CD4-positive, alpha-beta T cell (primary cell): ENCODE measurements at regions not wholly inside any gene's neighbourhood (a gene's known extent, or its start where the extent isn't known, plus 50 kb on each side); places are given as distances from the start of the nearest gene placed in this dataset.

Experiments
- ATAC-seq: fragments of 200-7000 bp; cut with Tn5 transposase; one replicate; pipeline ENCODE4 v1.10.0; 2022; ENCODE audit warnings: mild to moderate bottlenecking; ENCODE audit not compliant: poor library complexity
- CTCF ChIA-PET: fragments of 350-600 bp; sonication (Branson Sonifier 250); formaldehyde crosslinking; loops from one replicate; lab custom pipeline; 2021; ENCODE audit warnings: antibody characterized with exemption, inconsistent platforms; lab: Charles Lee
- POLR2A ChIA-PET: fragments of 350-600 bp; sonication (Branson Sonifier 250); formaldehyde crosslinking; loops from one replicate; lab custom pipeline; 2021; ENCODE audit warnings: antibody characterized with exemption, inconsistent platforms; lab: Charles Lee
- DNase-seq, 14 experiments: peaks; one replicate each; pipeline ENCODE4 v3.0.0-alpha.2; 2013 to 2020; ENCODE audit warnings: mixed read lengths in 2 of 14
- H3K27ac ChIP-seq, 2 donors: one replicate each; pipeline versions ENCODE4 v1.5.1 to v1.7.0; 2013; ENCODE audit warnings: low read length in 2 of 2, low read depth in 1 of 2, mild to moderate bottlenecking in 1 of 2
- H3K27me3 ChIP-seq, 2 experiments: 1 replicate in 1 of 2; 2 replicates in 1 of 2; pipeline versions ENCODE4 v1.6.1 to v1.7.0; 2013; ENCODE audit warnings: low read length in 2 of 2, control low read depth in 1 of 2, mild to moderate bottlenecking in 1 of 2, moderate library complexity in 1 of 2; ENCODE audit not compliant: insufficient read depth in 2 of 2, control insufficient read depth in 1 of 2
- H3K36me3 ChIP-seq: one replicate; pipeline ENCODE4 v1.6.1; 2013; ENCODE audit warnings: low read length, control low read depth; ENCODE audit not compliant: insufficient read depth
- H3K4me1 ChIP-seq: one replicate; pipeline ENCODE4 v1.6.1; 2013; ENCODE audit warnings: low read length, control low read depth; ENCODE audit not compliant: insufficient read depth
- H3K4me3 ChIP-seq: one replicate; pipeline ENCODE4 v1.5.1; 2013; ENCODE audit warnings: mild to moderate bottlenecking, low read length, moderate library complexity
- H3K9me3 ChIP-seq, 2 experiments: 1 replicate in 1 of 2; 2 replicates in 1 of 2; pipeline versions ENCODE4 v1.6.1 to v1.7.0; 2013; ENCODE audit warnings: low read length in 2 of 2, mild to moderate bottlenecking in 2 of 2, control low read depth in 1 of 2, moderate library complexity in 1 of 2; ENCODE audit not compliant: control insufficient read depth in 1 of 2, insufficient read depth in 1 of 2
- H3K27ac Mint-ChIP-seq: one replicate; pipeline ENCODE4 v1.8.0; 2020; ENCODE audit warnings: mixed read lengths
- H3K27me3 Mint-ChIP-seq: one replicate; pipeline ENCODE4 v1.8.0; 2021; ENCODE audit warnings: mixed read lengths
- H3K36me3 Mint-ChIP-seq: one replicate; pipeline ENCODE4 v1.8.0; 2021; ENCODE audit warnings: low read depth, mixed read lengths
- H3K4me1 Mint-ChIP-seq: one replicate; pipeline ENCODE4 v1.8.0; 2021; ENCODE audit warnings: low read depth, mixed read lengths
- H3K4me3 Mint-ChIP-seq: one replicate; pipeline ENCODE4 v1.8.0; 2020; ENCODE audit warnings: mild to moderate bottlenecking, mixed read lengths
- H3K9me3 Mint-ChIP-seq: one replicate; pipeline ENCODE4 v1.8.0; 2020; ENCODE audit warnings: mixed read lengths
- intact Hi-C, 2 experiments: fragments of 100-400 bp; cut with DNase I in 1 of 2; cut with micrococcal nuclease in 1 of 2; formaldehyde crosslinking; loops; one replicate each; pipeline versions ENCODE4 v1.15.1 to v1.9.0; 2023 to 2025; cut with DNase I, micrococcal nuclease
- TF ChIP-seq, protein P1 (sequence below): fragments of 200-600 bp; IDR thresholded peaks from one replicate; pipeline ENCODE4 v1.8.0; 2022; ENCODE audit warnings: antibody characterized with exemption, mild to moderate bottlenecking

DNA sequence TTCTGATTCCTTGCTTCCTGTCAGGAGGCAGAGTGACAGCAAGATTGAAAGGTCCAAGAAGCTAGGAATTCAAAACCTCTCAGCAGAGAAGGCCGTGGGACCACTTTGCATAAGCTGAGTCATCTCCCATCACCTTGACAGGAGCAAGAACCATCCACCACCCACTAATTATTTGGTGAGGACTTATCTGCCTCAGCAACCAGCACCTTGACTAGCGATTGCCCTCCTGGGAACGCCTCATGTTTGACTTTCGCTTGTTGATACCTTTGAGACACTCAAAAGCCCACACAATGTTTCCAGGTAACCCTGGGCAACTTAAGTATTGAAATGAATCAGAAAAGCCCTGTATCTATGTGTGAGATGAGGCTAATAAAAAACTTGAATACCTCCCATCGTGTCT lies 233.5 kb upstream of the GYPA start:
- Mint-ChIP-seq H3K36me3 (no peaks in the 10 kb centered on the region), H3K27me3 (no peaks in the 10 kb centered on the region), H3K9me3 (no peaks in the 10 kb centered on the region), H3K4me3 (no peak overlapping the region), H3K4me1 (no peaks in the 10 kb centered on the region), H3K27ac (no peak overlapping the region)
- H3K9me3 ChIP-seq = no peaks in the 10 kb centered on the region
- H3K27ac ChIP-seq = no peak overlapping the region
- H3K4me1 ChIP-seq = no peaks in the 10 kb centered on the region
- ATAC-seq (no peak), DNase-seq (no peak)
- H3K36me3 ChIP-seq = no peaks in the 10 kb centered on the region
- ChIA-PET POLR2A (no interaction called here), CTCF (no interaction called here)
- TF ChIP-seq, protein P1, sequence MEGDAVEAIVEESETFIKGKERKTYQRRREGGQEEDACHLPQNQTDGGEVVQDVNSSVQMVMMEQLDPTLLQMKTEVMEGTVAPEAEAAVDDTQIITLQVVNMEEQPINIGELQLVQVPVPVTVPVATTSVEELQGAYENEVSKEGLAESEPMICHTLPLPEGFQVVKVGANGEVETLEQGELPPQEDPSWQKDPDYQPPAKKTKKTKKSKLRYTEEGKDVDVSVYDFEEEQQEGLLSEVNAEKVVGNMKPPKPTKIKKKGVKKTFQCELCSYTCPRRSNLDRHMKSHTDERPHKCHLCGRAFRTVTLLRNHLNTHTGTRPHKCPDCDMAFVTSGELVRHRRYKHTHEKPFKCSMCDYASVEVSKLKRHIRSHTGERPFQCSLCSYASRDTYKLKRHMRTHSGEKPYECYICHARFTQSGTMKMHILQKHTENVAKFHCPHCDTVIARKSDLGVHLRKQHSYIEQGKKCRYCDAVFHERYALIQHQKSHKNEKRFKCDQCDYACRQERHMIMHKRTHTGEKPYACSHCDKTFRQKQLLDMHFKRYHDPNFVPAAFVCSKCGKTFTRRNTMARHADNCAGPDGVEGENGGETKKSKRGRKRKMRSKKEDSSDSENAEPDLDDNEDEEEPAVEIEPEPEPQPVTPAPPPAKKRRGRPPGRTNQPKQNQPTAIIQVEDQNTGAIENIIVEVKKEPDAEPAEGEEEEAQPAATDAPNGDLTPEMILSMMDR = no peak
- no peaks in the 10 kb centered on the region for H3K27me3 ChIP-seq
- intact Hi-C loops = no loop called here
- no peak overlapping the region for H3K4me3 ChIP-seq

DNA sequence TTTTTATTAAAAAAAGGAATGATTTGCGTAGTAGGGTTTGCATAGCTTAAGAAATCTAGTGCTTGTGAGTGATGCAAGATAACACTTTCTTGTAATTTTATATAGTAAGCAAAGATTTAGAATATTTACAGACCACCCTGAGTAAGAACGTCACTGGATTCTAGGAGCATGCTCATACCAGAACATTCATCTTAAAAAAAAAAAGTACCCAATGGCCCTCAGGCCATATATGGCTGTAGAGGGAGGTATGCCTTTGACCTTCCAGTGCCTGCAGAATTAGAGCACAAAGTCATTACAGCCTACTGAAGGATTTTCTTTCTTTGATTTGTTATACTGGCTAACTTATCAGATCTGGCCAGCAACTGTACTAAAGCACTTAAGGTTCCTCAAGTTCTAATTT lies 236.3 kb upstream of the GYPA start:
- POLR2A ChIA-PET = no interaction called here
- no peaks in the 10 kb centered on the region for H3K27me3 Mint-ChIP-seq
- intact Hi-C loops = no loop called here
- CTCF ChIA-PET = no interaction called here
- Histone ChIP-seq H3K27ac (no peak overlapping the region), H3K27me3 (no peaks in the 10 kb centered on the region), H3K9me3 (no peaks in the 10 kb centered on the region), H3K4me1 (no peaks in the 10 kb centered on the region), H3K36me3 (no peaks in the 10 kb centered on the region), H3K4me3 (no peak overlapping the region)
- TF ChIP-seq, protein P1 = no peak
- H3K4me1 Mint-ChIP-seq = no peaks in the 10 kb centered on the region
- no peaks in the 10 kb centered on the region for H3K9me3 Mint-ChIP-seq
- no peak for DNase-seq
- no peak for ATAC-seq
- H3K27ac Mint-ChIP-seq = no peak overlapping the region
- no peaks in the 10 kb centered on the region for H3K36me3 Mint-ChIP-seq
- no peak overlapping the region for H3K4me3 Mint-ChIP-seq

DNA sequence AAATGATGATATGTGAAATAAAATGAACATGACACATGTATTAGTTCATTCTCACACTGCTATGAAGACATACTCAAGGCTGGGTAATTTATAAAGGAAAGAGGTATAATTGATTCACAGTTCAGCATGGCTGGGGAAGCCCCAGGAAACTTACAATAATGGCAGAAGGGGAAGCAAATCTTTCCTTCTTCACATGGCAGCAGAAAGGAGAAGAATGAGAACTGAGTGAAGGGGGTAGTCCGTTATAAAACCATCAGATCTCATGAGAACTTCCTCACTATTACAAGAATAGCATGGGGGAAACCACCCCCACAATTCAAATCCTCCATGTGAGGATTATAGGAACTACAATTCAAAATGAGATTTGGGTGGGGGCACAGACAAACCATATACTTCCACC lies 243.9 kb upstream of the GYPA start:
- ATAC-seq (no peak), DNase-seq (no peak)
- H3K36me3 ChIP-seq = no peaks in the 10 kb centered on the region
- ChIA-PET POLR2A (no interaction called here), CTCF (no interaction called here)
- no peak overlapping the region for H3K4me3 ChIP-seq
- H3K4me1 Mint-ChIP-seq = no peaks in the 10 kb centered on the region
- H3K27ac ChIP-seq = no peak overlapping the region
- no peaks in the 10 kb centered on the region for H3K4me1 ChIP-seq
- no peaks in the 10 kb centered on the region for H3K27me3 Mint-ChIP-seq
- H3K4me3 Mint-ChIP-seq = no peak overlapping the region
- TF ChIP-seq, protein P1 = no peak
- no peaks in the 10 kb centered on the region for H3K36me3 Mint-ChIP-seq
- no peaks in the 10 kb centered on the region for H3K9me3 ChIP-seq
- peaks cover 12% of the 10 kb centered on the region for H3K9me3 Mint-ChIP-seq
- H3K27ac Mint-ChIP-seq = no peak overlapping the region
- intact Hi-C loops = no loop called here
- no peaks in the 10 kb centered on the region for H3K27me3 ChIP-seq
